GM12878 (cell line): ENCODE measurements at regions not wholly inside any gene's neighbourhood (a gene's known extent, or its start where the extent isn't known, plus 50 kb on each side); places are given as distances from the start of the nearest gene placed in this dataset.
"Not testable (repeated sequence)": the region's sequence is repeated elsewhere in the genome, so short reads cannot be mapped to it uniquely, and the experiment has no call there.

Source experiments
- ATAC-seq: fragments of 200-7000 bp; cut with Tn5 transposase; 3 replicates; pipeline ENCODE4 v1.9.1; 2020; ENCODE audit warnings: mild to moderate bottlenecking, moderate library complexity
- BruUV-seq: library from RNA; stranded (reverse); fragments of 400-500 nt; replicated peaks from 2 replicates; lab custom pipeline; 2021; lab: Mats Ljungman, UMichigan
- CTCF ChIA-PET: fragments of 300-600 bp; sonication (Branson Sonifier 250); formaldehyde crosslinking; extraction: SDS; loops from one replicate; lab custom pipeline; 2021; ENCODE audit warnings: inconsistent platforms; lab: Yijun Ruan, JAX
- POLR2A ChIA-PET: fragments of 350-600 bp; formaldehyde crosslinking; extraction: SDS; loops from one replicate; lab custom pipeline; 2021; ENCODE audit warnings: inconsistent platforms; lab: Charles Lee
- RAD21 ChIA-PET: fragments of 300-600 bp; sonication (Branson Sonifier 250); formaldehyde crosslinking; loops from one replicate; lab custom pipeline; 2023; ENCODE audit warnings: antibody characterized with exemption; ENCODE audit not compliant: unreplicated experiment; lab: Charles Lee
- SMC1A ChIA-PET: fragments of 300-600 bp; sonication (Branson Sonifier 250); formaldehyde crosslinking; loops from one replicate; lab custom pipeline; 2023; ENCODE audit not compliant: unreplicated experiment, uncharacterized antibody; lab: Charles Lee
- DNase-seq: peaks from one replicate; pipeline ENCODE4 v3.0.0-alpha.2; 2011; ENCODE audit warnings: low read depth, low spot score
- FAIRE-seq: peaks from 3 replicates; lab custom pipeline; 2011; peaks lifted over from hg19 to GRCh38; lab: Jason Lieb, UNC
- H2AFZ ChIP-seq: 2 replicates; pipeline ENCODE4 v1.6.0; 2011; ENCODE audit warnings: low read depth, low read length, control low read depth; ENCODE audit not compliant: control insufficient read depth
- H3K27ac ChIP-seq: 2 replicates; pipeline ENCODE4 v1.5.1; 2011; ENCODE audit warnings: control low read depth; ENCODE audit not compliant: control insufficient read depth, insufficient read depth
- H3K27me3 ChIP-seq, 2 experiments: replicated peaks in 1 of 2; 2 replicates each; pipeline versions ENCODE4 v1.6.0 to v1.6.1; 2011; ENCODE audit warnings: low read length in 1 of 2; ENCODE audit not compliant: control insufficient read depth in 2 of 2, insufficient read depth in 2 of 2
- H3K36me3 ChIP-seq, 2 experiments: 2 replicates each; pipeline ENCODE4 v1.5.1; 2011; ENCODE audit warnings: low read length in 1 of 2; ENCODE audit not compliant: control insufficient read depth in 2 of 2, insufficient read depth in 2 of 2
- H3K4me1 ChIP-seq: 2 replicates; pipeline ENCODE4 v1.6.1; 2011; ENCODE audit warnings: mild to moderate bottlenecking, low read length, moderate library complexity, mixed read lengths; ENCODE audit not compliant: control insufficient read depth, insufficient read depth
- H3K4me2 ChIP-seq: 2 replicates; pipeline ENCODE4 v1.6.0; 2011; ENCODE audit warnings: control low read depth; ENCODE audit not compliant: control insufficient read depth, insufficient read depth
- H3K4me3 ChIP-seq: fragments of 200-600 bp; sonication (generic); 2 replicates; pipeline ENCODE4 v1.5.1; 2016
- H3K79me2 ChIP-seq: 2 replicates; pipeline ENCODE4 v1.6.0; 2011; ENCODE audit warnings: low read length; ENCODE audit not compliant: control insufficient read depth, insufficient read depth
- H3K9ac ChIP-seq: 2 replicates; pipeline ENCODE4 v1.8.0; 2011; ENCODE audit warnings: low read length, control low read depth, mixed read lengths; ENCODE audit not compliant: control insufficient read depth, insufficient read depth
- H3K9me3 ChIP-seq: replicated peaks from 3 replicates; pipeline ENCODE4 v1.5.1; 2011; ENCODE audit warnings: mild to moderate bottlenecking, low read length; ENCODE audit not compliant: control insufficient read depth, insufficient read depth
- H4K20me1 ChIP-seq: 2 replicates; pipeline ENCODE4 v1.6.0; 2011; ENCODE audit not compliant: control insufficient read depth, insufficient read depth
- NFIC ChIP-seq: IDR thresholded peaks from 2 replicates; pipeline ENCODE4 v1.6.1; 2012; ENCODE audit warnings: low read depth, mild to moderate bottlenecking, inconsistent platforms, low read length, moderate library complexity
- RCOR1 ChIP-seq: conservative IDR thresholded peaks from 2 replicates; pipeline ENCODE4 v1.6.1; 2012; ENCODE audit warnings: low read depth, low read length, improper control_type of control experiment
- WGBS: methylation state at CpG from one replicate; pipeline ENCODE4 v1.1.6; 2016; ENCODE audit warnings: low lambda C conversion rate; ENCODE audit not compliant: insufficient replicate concordance, insufficient coverage; ENCODE audit errors: missing lambda C conversion rate; 5-methylcytosine and 5-hydroxymethylcytosine counted together
- in situ Hi-C: fragments of 300-500 bp; cut with MboI; formaldehyde crosslinking; loops from 9 replicates; pipeline ENCODE4 v1.14.3; 2018; ENCODE audit warnings: mixed read lengths
- intact Hi-C: fragments of 100-400 bp; cut with micrococcal nuclease; formaldehyde crosslinking; loops from one replicate; pipeline ENCODE4 v1.14.2; 2022; ENCODE audit not compliant: unreplicated experiment
- TF ChIP-seq, protein P1 (sequence below): fragments of 450-650 bp; conservative IDR thresholded peaks from 2 replicates; pipeline ENCODE4 v1.6.1; 2017; ENCODE audit warnings: mild to moderate bottlenecking, moderate library complexity
- TF ChIP-seq, protein P2 (sequence below): IDR thresholded peaks from 2 replicates; pipeline ENCODE4 v1.6.1; 2011; ENCODE audit warnings: borderline replicate concordance, low read depth, mild to moderate bottlenecking, moderate library complexity, low read length; ENCODE audit not compliant: insufficient read depth, poor library complexity, severe bottlenecking
- TF ChIP-seq, protein P3 (sequence below): fragments of 450-650 bp; IDR thresholded peaks from 2 replicates; pipeline ENCODE4 v1.6.1; 2014; ENCODE audit warnings: mild to moderate bottlenecking

DNA sequence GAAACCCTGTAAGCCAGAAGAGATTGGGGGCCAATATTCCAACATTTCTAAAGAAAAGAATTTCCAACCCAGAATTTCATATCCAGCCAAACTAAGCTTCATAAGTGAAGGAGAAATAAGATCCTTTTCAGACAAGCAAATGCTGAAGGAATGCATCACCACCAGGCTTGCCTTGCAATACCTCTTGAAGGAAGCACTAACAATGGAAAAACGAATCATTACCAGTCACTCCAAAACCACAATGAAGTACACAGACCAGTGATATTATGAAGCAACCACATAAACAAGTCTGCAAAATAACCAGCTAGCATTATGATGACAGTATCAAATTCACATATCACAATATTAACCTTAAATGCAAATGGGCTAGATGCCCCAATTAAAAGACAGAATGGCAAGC lies 224.4 kb upstream of the TBX18 start:
- FAIRE-seq, DNase-seq, H3K36me3 ChIP-seq, H3K4me1 ChIP-seq, H3K27ac ChIP-seq, H3K9me3 ChIP-seq, ATAC-seq, POLR2A ChIA-PET, in situ Hi-C loops, H3K4me2 ChIP-seq, BruUV-seq, H2AFZ ChIP-seq, intact Hi-C loops, H3K4me3 ChIP-seq, H3K27me3 ChIP-seq, RAD21 ChIA-PET, H3K9ac ChIP-seq, H4K20me1 ChIP-seq, H3K79me2 ChIP-seq, CTCF ChIA-PET: not testable (repeated sequence)
- 0% methylated on average over 1 of the region's 1 CpG for WGBS
- SMC1A ChIA-PET = interaction anchor here (1.3 kb wide), 1 partner anchor 10 kb away, joined by 3 read pairs; no protein-coding TSS in a partner anchor

GRCh38 chr6:84985490-84985889 lies 221.1 kb upstream of the TBX18 start:
- H3K36me3 ChIP-seq, H3K4me2 ChIP-seq, POLR2A ChIA-PET, H3K27me3 ChIP-seq, DNase-seq, H3K4me3 ChIP-seq, H4K20me1 ChIP-seq, intact Hi-C loops, H3K9ac ChIP-seq, in situ Hi-C loops, ATAC-seq, RAD21 ChIA-PET, H3K4me1 ChIP-seq, FAIRE-seq, H3K9me3 ChIP-seq, H3K27ac ChIP-seq, H2AFZ ChIP-seq, SMC1A ChIA-PET, CTCF ChIA-PET, H3K79me2 ChIP-seq, BruUV-seq: not testable (repeated sequence)
- 56% methylated on average over 3 of the region's 3 CpGs for WGBS

DNA sequence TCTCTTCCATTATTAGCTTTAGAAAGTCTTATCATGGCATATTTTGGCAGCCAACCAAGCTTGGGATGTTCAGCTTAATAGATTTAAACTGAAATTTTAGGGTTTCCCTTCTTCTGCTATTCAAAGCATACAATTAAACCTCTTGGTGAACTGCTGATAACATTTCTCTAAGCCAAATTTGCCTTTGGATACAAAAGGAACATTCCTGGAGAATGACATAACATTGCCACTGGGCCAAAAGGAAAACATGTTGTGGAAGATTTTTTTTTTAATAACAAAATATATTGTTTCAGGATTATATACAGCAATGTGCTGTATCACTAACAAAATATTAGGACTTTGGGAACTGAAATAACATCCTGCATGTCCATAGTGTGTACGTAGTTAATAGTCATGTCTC lies 215.1 kb upstream of the TBX18 start:
- Histone ChIP-seq H3K27ac (no peak overlapping the region), H2AFZ (no peak overlapping the region), H3K4me1 (no peaks in the 10 kb centered on the region), H3K79me2 (no peaks in the 10 kb centered on the region), H3K36me3 (no peaks in the 10 kb centered on the region), H3K4me2 (no peak overlapping the region), H3K9me3 (no peaks in the 10 kb centered on the region), H3K9ac (no peak overlapping the region), H3K27me3 (no peaks in the 10 kb centered on the region), H4K20me1 (no peaks in the 10 kb centered on the region), H3K4me3 (no peak overlapping the region)
- in situ Hi-C loops = no loop called here
- no peak for FAIRE-seq
- ChIA-PET CTCF (no interaction called here), SMC1A (no interaction called here), RAD21 (no interaction called here), POLR2A (no interaction called here)
- intact Hi-C loops = no loop called here
- no TSS peak for BruUV-seq
- WGBS = 0% methylated on average over 1 of the region's 1 CpG
- ATAC-seq = no peak
- DNase-seq = no peak
- TF ChIP-seq RCOR1 (no peak), NFIC (no peak)
- TF ChIP-seq, protein P1, sequence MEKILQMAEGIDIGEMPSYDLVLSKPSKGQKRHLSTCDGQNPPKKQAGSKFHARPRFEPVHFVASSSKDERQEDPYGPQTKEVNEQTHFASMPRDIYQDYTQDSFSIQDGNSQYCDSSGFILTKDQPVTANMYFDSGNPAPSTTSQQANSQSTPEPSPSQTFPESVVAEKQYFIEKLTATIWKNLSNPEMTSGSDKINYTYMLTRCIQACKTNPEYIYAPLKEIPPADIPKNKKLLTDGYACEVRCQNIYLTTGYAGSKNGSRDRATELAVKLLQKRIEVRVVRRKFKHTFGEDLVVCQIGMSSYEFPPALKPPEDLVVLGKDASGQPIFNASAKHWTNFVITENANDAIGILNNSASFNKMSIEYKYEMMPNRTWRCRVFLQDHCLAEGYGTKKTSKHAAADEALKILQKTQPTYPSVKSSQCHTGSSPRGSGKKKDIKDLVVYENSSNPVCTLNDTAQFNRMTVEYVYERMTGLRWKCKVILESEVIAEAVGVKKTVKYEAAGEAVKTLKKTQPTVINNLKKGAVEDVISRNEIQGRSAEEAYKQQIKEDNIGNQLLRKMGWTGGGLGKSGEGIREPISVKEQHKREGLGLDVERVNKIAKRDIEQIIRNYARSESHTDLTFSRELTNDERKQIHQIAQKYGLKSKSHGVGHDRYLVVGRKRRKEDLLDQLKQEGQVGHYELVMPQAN = no peak
- TF ChIP-seq, protein P2, sequence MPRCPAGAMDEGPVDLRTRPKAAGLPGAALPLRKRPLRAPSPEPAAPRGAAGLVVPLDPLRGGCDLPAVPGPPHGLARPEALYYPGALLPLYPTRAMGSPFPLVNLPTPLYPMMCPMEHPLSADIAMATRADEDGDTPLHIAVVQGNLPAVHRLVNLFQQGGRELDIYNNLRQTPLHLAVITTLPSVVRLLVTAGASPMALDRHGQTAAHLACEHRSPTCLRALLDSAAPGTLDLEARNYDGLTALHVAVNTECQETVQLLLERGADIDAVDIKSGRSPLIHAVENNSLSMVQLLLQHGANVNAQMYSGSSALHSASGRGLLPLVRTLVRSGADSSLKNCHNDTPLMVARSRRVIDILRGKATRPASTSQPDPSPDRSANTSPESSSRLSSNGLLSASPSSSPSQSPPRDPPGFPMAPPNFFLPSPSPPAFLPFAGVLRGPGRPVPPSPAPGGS = no peak
- TF ChIP-seq, protein P3, sequence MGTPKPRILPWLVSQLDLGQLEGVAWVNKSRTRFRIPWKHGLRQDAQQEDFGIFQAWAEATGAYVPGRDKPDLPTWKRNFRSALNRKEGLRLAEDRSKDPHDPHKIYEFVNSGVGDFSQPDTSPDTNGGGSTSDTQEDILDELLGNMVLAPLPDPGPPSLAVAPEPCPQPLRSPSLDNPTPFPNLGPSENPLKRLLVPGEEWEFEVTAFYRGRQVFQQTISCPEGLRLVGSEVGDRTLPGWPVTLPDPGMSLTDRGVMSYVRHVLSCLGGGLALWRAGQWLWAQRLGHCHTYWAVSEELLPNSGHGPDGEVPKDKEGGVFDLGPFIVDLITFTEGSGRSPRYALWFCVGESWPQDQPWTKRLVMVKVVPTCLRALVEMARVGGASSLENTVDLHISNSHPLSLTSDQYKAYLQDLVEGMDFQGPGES = no peak
